ENCODE measurements at regions not wholly inside any gene's neighbourhood (a gene's known extent, or its start where the extent isn't known, plus 50 kb on each side); places are given as distances from the start of the nearest gene placed in this dataset.

- TF ChIP-seq BACH1 (IDR thresholded peaks at IDR 0.05; ENCODE audit: low read length) = no peak
- TF ChIP-seq FOSL1 (IDR thresholded peaks at IDR 0.05; ENCODE audit: insufficient read depth, low read depth, low read length) = no peak
- TF ChIP-seq ASH2L (IDR thresholded peaks at IDR 0.05; ENCODE audit: low read length) = no peak
- no peak for TF ChIP-seq TCF12 (IDR thresholded peaks at IDR 0.05; ENCODE audit: low read depth, low read length)
- TF ChIP-seq SP1 (IDR thresholded peaks at IDR 0.05; ENCODE audit: low read depth, low read length) = no peak
- TF ChIP-seq SRF (IDR thresholded peaks at IDR 0.05; ENCODE audit: low read depth, low read length) = no peak
- TF ChIP-seq KDM4A (IDR thresholded peaks at IDR 0.05; ENCODE audit: low read depth, low read length, severe bottlenecking) = no peak
- no peak for TF ChIP-seq MAFK (IDR thresholded peaks at IDR 0.05; ENCODE audit: low read depth, low read length)
- no peak overlapping the region for H3K18ac ChIP-seq (ENCODE audit: extremely low read depth, low read length)
- H2BK15ac ChIP-seq (ENCODE audit: low read length) = no peak overlapping the region
- H2BK20ac ChIP-seq (ENCODE audit: low read length) = no peak overlapping the region
- no peak overlapping the region for H3K14ac ChIP-seq (ENCODE audit: insufficient read length)
- no peak for DNase-seq (ENCODE audit: low read depth in 1 of 2, low spot score in 2 of 2)
- no peaks in the 10 kb centered on the region for H3K36me3 ChIP-seq (ENCODE audit: control insufficient read depth in 2 of 4, insufficient read depth in 4 of 4, low read length in 3 of 4)
- no peaks in the 10 kb centered on the region for H3K79me2 ChIP-seq (ENCODE audit: control insufficient read depth in 1 of 2, insufficient read depth in 2 of 2, low read length in 2 of 2)
- H4K91ac ChIP-seq (replicated peaks; ENCODE audit: insufficient read length, low read length) = no peak overlapping the region
- ChIA-PET CTCF (ENCODE audit: partially characterized antibody) (interaction anchor here (0.6 kb wide), 1 partner anchor 106 kb away, joined by 3 read pairs; no protein-coding TSS in a partner anchor), POLR2A (ENCODE audit: partially characterized antibody) (no interaction called here)
- H4K8ac ChIP-seq (ENCODE audit: extremely low read depth, insufficient read depth, low read length) = no peak overlapping the region
- H3K27me3 ChIP-seq (replicated peaks in 1 of 4; ENCODE audit: control insufficient read depth in 3 of 4, extremely low read depth in 1 of 4, insufficient read depth in 3 of 4, low read length in 3 of 4) = no peaks in the 10 kb centered on the region
- H3K79me1 ChIP-seq (ENCODE audit: low read depth, low read length) = no peaks in the 10 kb centered on the region
- H3K4me2 ChIP-seq (ENCODE audit: insufficient read depth in 1 of 2, low read depth in 2 of 2, low read length in 2 of 2) = no peak overlapping the region
- no peak overlapping the region for H3K9ac ChIP-seq (replicated peaks in 1 of 4; ENCODE audit: extremely low read depth in 1 of 4, low read depth in 3 of 4, low read length in 3 of 4)
- H2BK5ac ChIP-seq (ENCODE audit: low read depth, low read length) = no peak overlapping the region
- FAIRE-seq = no peak
- no peak overlapping the region for H3K4me3 ChIP-seq (ENCODE audit: extremely low read depth in 1 of 4, insufficient read depth in 2 of 4, low read depth in 3 of 4, low read length in 4 of 4)
- no peak overlapping the region for H3K4ac ChIP-seq (replicated peaks; ENCODE audit: insufficient read length, low read depth, low read length)
- no peak overlapping the region for H2BK120ac ChIP-seq (replicated peaks; ENCODE audit: low read depth, low read length)
- H3K23me2 ChIP-seq (ENCODE audit: low read depth, low read length) = no peaks in the 10 kb centered on the region
- H4K5ac ChIP-seq (ENCODE audit: insufficient read length, low read depth, low read length) = no peak overlapping the region
- H3K9me3 ChIP-seq (ENCODE audit: insufficient read depth in 2 of 2, low read depth in 1 of 2, low read length in 1 of 2) = peaks cover 2 to 12% of the 10 kb centered on the region in 2 experiments; a peak in 3 of 4 replicates
- no peak overlapping the region for H2BK12ac ChIP-seq (ENCODE audit: low read depth, low read length)
- no peak overlapping the region for H3K27ac ChIP-seq (ENCODE audit: low read depth, low read length)
- H3K56ac ChIP-seq (replicated peaks; ENCODE audit: insufficient read length, low read depth, low read length) = no peak overlapping the region
- H3K4me1 ChIP-seq (replicated peaks in 1 of 4; ENCODE audit: control insufficient read depth in 3 of 4, insufficient read depth in 4 of 4, low read length in 3 of 4) = no peaks in the 10 kb centered on the region
- H4K20me1 ChIP-seq (replicated peaks in 1 of 2; ENCODE audit: control insufficient read depth in 1 of 2, insufficient read depth in 2 of 2, low read length in 2 of 2) = no peaks in the 10 kb centered on the region
- no peak overlapping the region for H2AK5ac ChIP-seq (ENCODE audit: low read depth, low read length)
- WGBS, 2 experiments (ENCODE audit: extremely low coverage in 1 of 2, insufficient coverage in 1 of 2, insufficient read length in 1 of 2, insufficient replicate concordance in 2 of 2, low coverage in 1 of 2, low lambda C conversion rate in 2 of 2, missing lambda C conversion rate in 1 of 2) = 72% methylated on average over 2 of the region's 2 CpGs; no CpG with 5 or more reads in 1 of the 2 experiments
- H2AFZ ChIP-seq (ENCODE audit: low read length) = no peak overlapping the region
- no peak overlapping the region for H3K23ac ChIP-seq (ENCODE audit: insufficient read length)
Measured at GRCh38 chr12:46647034-46647433, 178.8 kb downstream of the SLC38A4 start.
